ENCODE measurements at regions not wholly inside any gene's neighbourhood (a gene's known extent, or its start where the extent isn't known, plus 50 kb on each side); places are given as distances from the start of the nearest gene placed in this dataset.

DNA sequence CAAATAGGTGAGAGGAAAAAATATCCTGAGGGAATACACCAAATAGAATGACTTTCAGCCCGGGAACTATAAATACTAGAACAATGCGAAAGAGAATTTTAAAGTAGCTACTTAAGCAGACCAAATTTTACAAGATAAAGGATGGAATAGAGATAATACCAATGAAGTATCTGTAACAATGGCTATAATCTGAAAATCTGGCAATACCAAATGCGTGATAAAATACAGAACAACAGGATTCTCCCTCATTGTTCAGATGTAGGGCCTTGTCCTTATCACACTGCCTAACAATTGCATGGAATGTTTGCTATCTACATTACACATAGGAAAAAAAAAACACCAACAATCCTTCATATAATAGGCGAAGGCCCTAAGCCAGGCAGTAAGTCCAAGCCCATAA, 815.4 kb upstream of the MDGA2 start:
- TF ChIP-seq EZH2 (IDR thresholded peaks at IDR 0.05) = no peak
- TF ChIP-seq, protein P1, sequence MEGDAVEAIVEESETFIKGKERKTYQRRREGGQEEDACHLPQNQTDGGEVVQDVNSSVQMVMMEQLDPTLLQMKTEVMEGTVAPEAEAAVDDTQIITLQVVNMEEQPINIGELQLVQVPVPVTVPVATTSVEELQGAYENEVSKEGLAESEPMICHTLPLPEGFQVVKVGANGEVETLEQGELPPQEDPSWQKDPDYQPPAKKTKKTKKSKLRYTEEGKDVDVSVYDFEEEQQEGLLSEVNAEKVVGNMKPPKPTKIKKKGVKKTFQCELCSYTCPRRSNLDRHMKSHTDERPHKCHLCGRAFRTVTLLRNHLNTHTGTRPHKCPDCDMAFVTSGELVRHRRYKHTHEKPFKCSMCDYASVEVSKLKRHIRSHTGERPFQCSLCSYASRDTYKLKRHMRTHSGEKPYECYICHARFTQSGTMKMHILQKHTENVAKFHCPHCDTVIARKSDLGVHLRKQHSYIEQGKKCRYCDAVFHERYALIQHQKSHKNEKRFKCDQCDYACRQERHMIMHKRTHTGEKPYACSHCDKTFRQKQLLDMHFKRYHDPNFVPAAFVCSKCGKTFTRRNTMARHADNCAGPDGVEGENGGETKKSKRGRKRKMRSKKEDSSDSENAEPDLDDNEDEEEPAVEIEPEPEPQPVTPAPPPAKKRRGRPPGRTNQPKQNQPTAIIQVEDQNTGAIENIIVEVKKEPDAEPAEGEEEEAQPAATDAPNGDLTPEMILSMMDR (IDR thresholded peaks at IDR 0.05) = no peak
- no peak for TF ChIP-seq EZH2phosphoT487 (IDR thresholded peaks at IDR 0.05)

Data from neural progenitor cell (in vitro differentiated cells).